HepG2 (cell line): ENCODE measurements at regions not wholly inside any gene's neighbourhood (a gene's known extent, or its start where the extent isn't known, plus 50 kb on each side); places are given as distances from the start of the nearest gene placed in this dataset.

ENCODE experiments used
- ATAC-seq: fragments of 200-7000 bp; cut with Tn5 transposase; 3 replicates; pipeline ENCODE4 v1.9.1; 2020; ENCODE audit warnings: mild to moderate bottlenecking, moderate library complexity
- BruUV-seq: library from RNA; stranded (reverse); fragments of 400-500 nt; replicated peaks from 2 replicates; lab custom pipeline; 2021; lab: Mats Ljungman, UMichigan
- CTCF ChIA-PET: fragments of 300-600 bp; formaldehyde crosslinking; extraction: SDS; loops from one replicate; lab custom pipeline; 2021; ENCODE audit warnings: low total read pairs, inconsistent platforms, low intra/inter-chr PET ratio; lab: Yijun Ruan, JAX
- POLR2A ChIA-PET: fragments of 350-600 bp; sonication (Branson Sonifier 250); formaldehyde crosslinking; loops from one replicate; lab custom pipeline; 2020; ENCODE audit warnings: antibody characterized with exemption, inconsistent platforms; lab: Yijun Ruan, JAX
- DNase-seq: peaks from one replicate; pipeline ENCODE4 v3.0.0-alpha.2; 2015; ENCODE audit warnings: low spot score
- FAIRE-seq: peaks from 3 replicates; lab custom pipeline; 2011; peaks lifted over from hg19 to GRCh38; lab: Jason Lieb, UNC
- H2AFZ ChIP-seq: one replicate; pipeline ENCODE4 v1.6.1; 2011; ENCODE audit warnings: low read length, inconsistent platforms
- H3K27ac ChIP-seq: fragments of 300-600 bp; 3 replicates; pipeline ENCODE4 v1.8.0; 2011; ENCODE audit warnings: mixed run types, mild to moderate bottlenecking, mixed read lengths, low read length, inconsistent platforms; ENCODE audit not compliant: insufficient read depth; ENCODE audit errors: extremely low read length
- H3K27me3 ChIP-seq, 2 experiments: fragments of 200-600 bp in 1 of 2; 2 replicates in 1 of 2; 3 replicates in 1 of 2; pipeline versions ENCODE4 v1.6.0 to v1.8.0; 2011; ENCODE audit warnings: low read length in 2 of 2, mild to moderate bottlenecking in 2 of 2, moderate library complexity in 2 of 2, inconsistent platforms in 1 of 2; ENCODE audit not compliant: insufficient read depth in 2 of 2, control insufficient read depth in 1 of 2
- H3K36me3 ChIP-seq, 2 experiments: fragments of 200-600 bp in 1 of 2; replicated peaks in 1 of 2; 2 replicates in 1 of 2; 3 replicates in 1 of 2; pipeline versions ENCODE4 v1.5.1 to v1.8.0; 2011; ENCODE audit warnings: low read length in 2 of 2, inconsistent platforms in 1 of 2; ENCODE audit not compliant: insufficient read depth in 2 of 2, control insufficient read depth in 1 of 2
- H3K4me1 ChIP-seq: 2 replicates; pipeline ENCODE4 v1.5.1; 2012; ENCODE audit warnings: low read length, inconsistent platforms; ENCODE audit not compliant: insufficient read depth
- H3K4me2 ChIP-seq: 2 replicates; pipeline ENCODE4 v1.6.0; 2011; ENCODE audit warnings: low read depth, low read length, inconsistent platforms
- H3K4me3 ChIP-seq, 3 experiments: fragments of 200-600 bp in 1 of 3; sonication (generic), shearing (Covaris generic) in 1 of 3; replicated peaks in 1 of 3; 2 replicates each; pipeline ENCODE4 v1.5.1; 2011 to 2016; ENCODE audit warnings: low read length in 3 of 3, inconsistent platforms in 2 of 3, low read depth in 2 of 3, mild to moderate bottlenecking in 2 of 3, control low read depth in 1 of 3, mixed read lengths in 1 of 3; ENCODE audit not compliant: insufficient read depth in 1 of 3
- H3K79me2 ChIP-seq: one replicate; pipeline ENCODE4 v1.6.1; 2011; ENCODE audit warnings: low read length, inconsistent platforms; ENCODE audit not compliant: insufficient read depth
- H3K9ac ChIP-seq: 2 replicates; pipeline ENCODE4 v1.6.0; 2011; ENCODE audit warnings: mild to moderate bottlenecking, low read depth, low read length, inconsistent platforms; ENCODE audit not compliant: insufficient read depth
- H3K9me3 ChIP-seq: 2 replicates; pipeline ENCODE4 v1.5.1; 2012; ENCODE audit warnings: mild to moderate bottlenecking, low read length
- H4K20me1 ChIP-seq: 2 replicates; pipeline ENCODE4 v1.6.0; 2011; ENCODE audit warnings: inconsistent platforms, mild to moderate bottlenecking, low read length, moderate library complexity; ENCODE audit not compliant: insufficient read depth
- GATAD1 ChIP-seq: IDR thresholded peaks from 2 replicates; pipeline ENCODE4 v1.6.1; 2016; ENCODE audit warnings: missing genetic modification reagents, missing compliant biosample characterization
- GLI4 ChIP-seq: sonication (generic); formaldehyde crosslinking; IDR thresholded peaks from 2 replicates; pipeline ENCODE4 v1.5.1; 2020; ENCODE audit warnings: missing genetic modification reagents, mild to moderate bottlenecking, moderate library complexity, borderline replicate concordance
- GTF2F1 ChIP-seq: fragments of 150-350 bp; IDR thresholded peaks from 2 replicates; pipeline ENCODE4 v1.6.1; 2014; ENCODE audit warnings: low read length
- NFE2L1 ChIP-seq: sonication (generic); formaldehyde crosslinking; IDR thresholded peaks from 2 replicates; pipeline ENCODE4 v1.4.0; 2020; ENCODE audit warnings: missing genetic modification reagents, mild to moderate bottlenecking, borderline replicate concordance
- NPAS2 ChIP-seq: sonication (generic); formaldehyde crosslinking; IDR thresholded peaks from 2 replicates; pipeline ENCODE4 v1.8.0; 2022; ENCODE audit warnings: mild to moderate bottlenecking, missing genetic modification reagents, borderline replicate concordance
- PITX1 ChIP-seq: sonication (generic); formaldehyde crosslinking; IDR thresholded peaks from 2 replicates; pipeline ENCODE4 v1.5.1; 2020; ENCODE audit warnings: mild to moderate bottlenecking, missing genetic modification reagents
- POLR2AphosphoS5 ChIP-seq: IDR thresholded peaks from 2 replicates; pipeline ENCODE4 v1.6.1; 2012; ENCODE audit warnings: low read depth, low read length
- ZFY ChIP-seq: sonication (generic); formaldehyde crosslinking; IDR thresholded peaks from 2 replicates; pipeline ENCODE4 v1.4.0; 2020; ENCODE audit warnings: missing genetic modification reagents
- ZNF709 ChIP-seq: sonication (generic); formaldehyde crosslinking; IDR thresholded peaks from 2 replicates; pipeline ENCODE4 v1.5.0; 2020; ENCODE audit warnings: mild to moderate bottlenecking, missing genetic modification reagents
- ZNF720 ChIP-seq: sonication (generic); formaldehyde crosslinking; IDR thresholded peaks from 2 replicates; pipeline ENCODE4 v1.4.0; 2020; ENCODE audit warnings: missing genetic modification reagents
- ZNF747 ChIP-seq: sonication (generic); formaldehyde crosslinking; IDR thresholded peaks from 2 replicates; pipeline ENCODE4 v1.8.1; 2023; ENCODE audit warnings: missing genetic modification reagents, mild to moderate bottlenecking, borderline replicate concordance
- ZNF772 ChIP-seq: sonication (generic); formaldehyde crosslinking; IDR thresholded peaks from 2 replicates; pipeline ENCODE4 v1.5.0; 2020; ENCODE audit warnings: mild to moderate bottlenecking, missing genetic modification reagents
- ZNF775 ChIP-seq: sonication (generic); formaldehyde crosslinking; IDR thresholded peaks from 2 replicates; pipeline ENCODE4 v1.4.0; 2020; ENCODE audit warnings: missing genetic modification reagents, mild to moderate bottlenecking, moderate library complexity, borderline replicate concordance
- ZNF790 ChIP-seq: sonication (generic); formaldehyde crosslinking; IDR thresholded peaks from 2 replicates; pipeline ENCODE4 v1.8.0; 2022; ENCODE audit warnings: missing genetic modification reagents, mild to moderate bottlenecking, borderline replicate concordance
- WGBS: methylation state at CpG from one replicate; pipeline ENCODE4 v1.1.6; 2017; ENCODE audit warnings: low lambda C conversion rate; 5-methylcytosine and 5-hydroxymethylcytosine counted together
- in situ Hi-C: cut with HindIII; loops from 2 replicates; pipeline ENCODE4 v1.10.0; 2017; ENCODE audit warnings: low pct_unique_long_range_greater_than_20kb; ENCODE audit not compliant: extremely low pct_ligation_motif_present
- intact Hi-C: fragments of 100-400 bp; cut with micrococcal nuclease; formaldehyde crosslinking; loops from one replicate; pipeline ENCODE4 v1.10.0; 2022; ENCODE audit not compliant: unreplicated experiment
- TF ChIP-seq, protein P1 (sequence below): sonication (generic); formaldehyde crosslinking; IDR thresholded peaks from 2 replicates; pipeline ENCODE4 v1.5.0; 2020; ENCODE audit warnings: mild to moderate bottlenecking, missing genetic modification reagents, moderate library complexity
- TF ChIP-seq, protein P2 (sequence below): sonication (generic); IDR thresholded peaks from 2 replicates; pipeline ENCODE4 v1.6.1; 2016; ENCODE audit warnings: low read depth, borderline replicate concordance
- TF ChIP-seq, protein P3 (sequence below): sonication (generic); formaldehyde crosslinking; IDR thresholded peaks from 2 replicates; pipeline ENCODE4 v1.4.0; 2020; ENCODE audit warnings: missing genetic modification reagents

DNA sequence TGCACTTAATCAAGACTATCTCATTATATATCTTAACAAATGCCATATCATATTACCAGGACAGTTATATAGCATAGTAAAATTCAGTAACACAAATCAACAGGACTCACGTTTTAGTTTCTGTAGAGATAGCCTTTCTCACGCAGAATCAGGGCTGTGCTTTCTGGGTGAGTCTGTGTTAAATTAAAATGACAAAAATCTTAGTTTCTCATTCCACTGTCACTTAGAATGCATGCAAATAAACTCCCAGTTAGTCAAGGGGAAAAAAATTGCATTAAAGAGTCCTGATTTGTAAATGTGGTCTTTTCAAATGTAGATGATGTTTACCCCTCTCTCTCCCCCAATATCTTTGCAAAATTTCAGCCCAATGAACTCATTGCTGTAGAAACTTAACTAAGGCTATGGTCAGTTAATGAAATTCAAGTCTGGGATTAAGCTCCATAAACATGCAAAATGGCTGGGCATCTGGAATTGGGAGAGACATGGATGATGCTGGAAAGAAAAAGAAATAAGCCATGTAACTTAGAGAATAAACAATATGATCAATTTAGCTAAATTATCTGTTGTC, 77.8 kb upstream of the MGAT4C start:
- no peaks in the 10 kb centered on the region for H3K79me2 ChIP-seq
- ATAC-seq (no peak), FAIRE-seq (no peak), DNase-seq (no peak)
- TF ChIP-seq GATAD1 (CRISPR knock-in tag) (no peak), ZNF720 (no peak), GLI4 (CRISPR knock-in tag) (no peak), NPAS2 (CRISPR knock-in tag) (no peak), ZFY (CRISPR knock-in tag) (no peak), NFE2L1 (no peak), ZNF709 (CRISPR knock-in tag) (no peak), POLR2AphosphoS5 (no peak), ZNF790 (no peak), GTF2F1 (no peak), ZNF747 (CRISPR knock-in tag) (no peak), PITX1 (CRISPR knock-in tag) (no peak), ZNF775 (CRISPR knock-in tag) (no peak), ZNF772 (CRISPR knock-in tag) (no peak)
- TF ChIP-seq, protein P1, sequence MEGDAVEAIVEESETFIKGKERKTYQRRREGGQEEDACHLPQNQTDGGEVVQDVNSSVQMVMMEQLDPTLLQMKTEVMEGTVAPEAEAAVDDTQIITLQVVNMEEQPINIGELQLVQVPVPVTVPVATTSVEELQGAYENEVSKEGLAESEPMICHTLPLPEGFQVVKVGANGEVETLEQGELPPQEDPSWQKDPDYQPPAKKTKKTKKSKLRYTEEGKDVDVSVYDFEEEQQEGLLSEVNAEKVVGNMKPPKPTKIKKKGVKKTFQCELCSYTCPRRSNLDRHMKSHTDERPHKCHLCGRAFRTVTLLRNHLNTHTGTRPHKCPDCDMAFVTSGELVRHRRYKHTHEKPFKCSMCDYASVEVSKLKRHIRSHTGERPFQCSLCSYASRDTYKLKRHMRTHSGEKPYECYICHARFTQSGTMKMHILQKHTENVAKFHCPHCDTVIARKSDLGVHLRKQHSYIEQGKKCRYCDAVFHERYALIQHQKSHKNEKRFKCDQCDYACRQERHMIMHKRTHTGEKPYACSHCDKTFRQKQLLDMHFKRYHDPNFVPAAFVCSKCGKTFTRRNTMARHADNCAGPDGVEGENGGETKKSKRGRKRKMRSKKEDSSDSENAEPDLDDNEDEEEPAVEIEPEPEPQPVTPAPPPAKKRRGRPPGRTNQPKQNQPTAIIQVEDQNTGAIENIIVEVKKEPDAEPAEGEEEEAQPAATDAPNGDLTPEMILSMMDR (CRISPR knock-in tag): no peak
- TF ChIP-seq, protein P2, sequence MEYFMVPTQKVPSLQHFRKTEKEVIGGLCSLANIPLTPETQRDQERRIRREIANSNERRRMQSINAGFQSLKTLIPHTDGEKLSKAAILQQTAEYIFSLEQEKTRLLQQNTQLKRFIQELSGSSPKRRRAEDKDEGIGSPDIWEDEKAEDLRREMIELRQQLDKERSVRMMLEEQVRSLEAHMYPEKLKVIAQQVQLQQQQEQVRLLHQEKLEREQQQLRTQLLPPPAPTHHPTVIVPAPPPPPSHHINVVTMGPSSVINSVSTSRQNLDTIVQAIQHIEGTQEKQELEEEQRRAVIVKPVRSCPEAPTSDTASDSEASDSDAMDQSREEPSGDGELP: no peak
- TF ChIP-seq, protein P3, sequence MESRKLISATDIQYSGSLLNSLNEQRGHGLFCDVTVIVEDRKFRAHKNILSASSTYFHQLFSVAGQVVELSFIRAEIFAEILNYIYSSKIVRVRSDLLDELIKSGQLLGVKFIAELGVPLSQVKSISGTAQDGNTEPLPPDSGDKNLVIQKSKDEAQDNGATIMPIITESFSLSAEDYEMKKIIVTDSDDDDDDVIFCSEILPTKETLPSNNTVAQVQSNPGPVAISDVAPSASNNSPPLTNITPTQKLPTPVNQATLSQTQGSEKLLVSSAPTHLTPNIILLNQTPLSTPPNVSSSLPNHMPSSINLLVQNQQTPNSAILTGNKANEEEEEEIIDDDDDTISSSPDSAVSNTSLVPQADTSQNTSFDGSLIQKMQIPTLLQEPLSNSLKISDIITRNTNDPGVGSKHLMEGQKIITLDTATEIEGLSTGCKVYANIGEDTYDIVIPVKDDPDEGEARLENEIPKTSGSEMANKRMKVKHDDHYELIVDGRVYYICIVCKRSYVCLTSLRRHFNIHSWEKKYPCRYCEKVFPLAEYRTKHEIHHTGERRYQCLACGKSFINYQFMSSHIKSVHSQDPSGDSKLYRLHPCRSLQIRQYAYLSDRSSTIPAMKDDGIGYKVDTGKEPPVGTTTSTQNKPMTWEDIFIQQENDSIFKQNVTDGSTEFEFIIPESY (CRISPR knock-in tag): no peak
- CTCF ChIA-PET: no interaction called here
- H3K9ac ChIP-seq: no peak overlapping the region
- 0% methylated on average over 2 of the region's 2 CpGs for WGBS
- intact Hi-C loops (no loop called here), in situ Hi-C loops (no loop called here)
- no peak overlapping the region for H3K27ac ChIP-seq
- no peaks in the 10 kb centered on the region; a peak in 1 of 5 replicates for H3K27me3 ChIP-seq
- no peak overlapping the region for H3K4me2 ChIP-seq
- no peak overlapping the region for H3K4me3 ChIP-seq
- H3K4me1 ChIP-seq: no peaks in the 10 kb centered on the region
- H3K36me3 ChIP-seq: no peaks in the 10 kb centered on the region
- H3K9me3 ChIP-seq: no peaks in the 10 kb centered on the region
- H2AFZ ChIP-seq: no peak overlapping the region
- POLR2A ChIA-PET: no interaction called here
- no TSS peak for BruUV-seq
- no peaks in the 10 kb centered on the region for H4K20me1 ChIP-seq
